ENCODE measurements at regions not wholly inside any gene's neighbourhood (a gene's known extent, or its start where the extent isn't known, plus 50 kb on each side); places are given as distances from the start of the nearest gene placed in this dataset.

DNA sequence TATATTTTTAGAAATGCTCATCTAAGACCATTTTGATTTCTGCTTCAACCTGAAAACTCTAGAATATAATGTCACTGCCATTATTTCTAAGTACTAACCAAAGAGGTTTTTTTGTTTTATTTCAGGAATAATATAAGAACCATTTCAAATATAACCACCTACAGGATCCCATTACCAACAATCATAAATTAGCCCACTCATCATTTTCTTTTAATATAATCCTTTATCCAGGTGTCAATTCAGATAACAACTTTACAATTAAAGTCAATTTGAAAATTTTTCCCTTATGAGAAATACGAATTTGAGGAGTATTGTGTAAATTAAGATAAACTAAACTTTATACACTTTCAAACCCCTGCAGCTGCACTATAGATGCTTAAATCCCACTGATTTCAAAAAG, 1043.0 kb upstream of the CNTN5 start:
- Histone ChIP-seq H3K18ac (ENCODE audit: insufficient read length, low read depth, low read length) (no peak overlapping the region), H2BK15ac (ENCODE audit: low read depth, low read length) (no peak overlapping the region), H2BK5ac (ENCODE audit: insufficient read length, low read length) (no peak overlapping the region), H3K4ac (ENCODE audit: low read depth, low read length) (no peak overlapping the region), H3K56ac (ENCODE audit: insufficient read length, low read depth, low read length) (no peak overlapping the region), H3K14ac (ENCODE audit: insufficient read depth, low read length) (no peak overlapping the region), H2BK20ac (ENCODE audit: low read depth, low read length, poor library complexity, severe bottlenecking) (no peak overlapping the region), H4K91ac (ENCODE audit: insufficient read length, low read depth, low read length) (no peak overlapping the region), H3K79me1 (ENCODE audit: insufficient read depth, low read depth, low read length, poor library complexity, severe bottlenecking) (no peaks in the 10 kb centered on the region), H3K27me3 (ENCODE audit: insufficient read depth, low read length) (no peaks in the 10 kb centered on the region), H3K23me2 (ENCODE audit: insufficient read length, low read depth, low read length, poor library complexity, severe bottlenecking) (no peaks in the 10 kb centered on the region), H2AK5ac (ENCODE audit: insufficient read length, low read length) (no peak overlapping the region), H3K23ac (ENCODE audit: insufficient read length, low read depth, low read length) (no peak overlapping the region), H2BK12ac (ENCODE audit: insufficient read length, low read depth, low read length) (no peak overlapping the region), H3T11ph (ENCODE audit: low read length) (no peak overlapping the region), H2AFZ (ENCODE audit: low read length) (no peak overlapping the region), H3K4me2 (ENCODE audit: insufficient read depth, insufficient read length, low read length) (no peak overlapping the region), H4K20me1 (ENCODE audit: control insufficient read depth, insufficient read depth, insufficient read length) (no peaks in the 10 kb centered on the region), H4K5ac (ENCODE audit: insufficient read length, low read depth, low read length) (no peak overlapping the region), H3K9ac (ENCODE audit: extremely low read depth, insufficient read length, low read length) (no peak overlapping the region), H3K9me3 (ENCODE audit: control insufficient read depth, low read depth, low read length) (no peaks in the 10 kb centered on the region), H3K27ac (ENCODE audit: insufficient read length, low read depth, low read length) (no peak overlapping the region), H2BK120ac (ENCODE audit: low read depth, low read length, poor library complexity, severe bottlenecking) (no peak overlapping the region), H3K4me1 (ENCODE audit: insufficient read depth, low read length) (no peaks in the 10 kb centered on the region), H3K79me2 (ENCODE audit: insufficient read depth, low read length) (no peaks in the 10 kb centered on the region), H4K8ac (replicated peaks; ENCODE audit: insufficient read length, low read depth, low read length) (no peak overlapping the region)
- TF ChIP-seq, protein P1, sequence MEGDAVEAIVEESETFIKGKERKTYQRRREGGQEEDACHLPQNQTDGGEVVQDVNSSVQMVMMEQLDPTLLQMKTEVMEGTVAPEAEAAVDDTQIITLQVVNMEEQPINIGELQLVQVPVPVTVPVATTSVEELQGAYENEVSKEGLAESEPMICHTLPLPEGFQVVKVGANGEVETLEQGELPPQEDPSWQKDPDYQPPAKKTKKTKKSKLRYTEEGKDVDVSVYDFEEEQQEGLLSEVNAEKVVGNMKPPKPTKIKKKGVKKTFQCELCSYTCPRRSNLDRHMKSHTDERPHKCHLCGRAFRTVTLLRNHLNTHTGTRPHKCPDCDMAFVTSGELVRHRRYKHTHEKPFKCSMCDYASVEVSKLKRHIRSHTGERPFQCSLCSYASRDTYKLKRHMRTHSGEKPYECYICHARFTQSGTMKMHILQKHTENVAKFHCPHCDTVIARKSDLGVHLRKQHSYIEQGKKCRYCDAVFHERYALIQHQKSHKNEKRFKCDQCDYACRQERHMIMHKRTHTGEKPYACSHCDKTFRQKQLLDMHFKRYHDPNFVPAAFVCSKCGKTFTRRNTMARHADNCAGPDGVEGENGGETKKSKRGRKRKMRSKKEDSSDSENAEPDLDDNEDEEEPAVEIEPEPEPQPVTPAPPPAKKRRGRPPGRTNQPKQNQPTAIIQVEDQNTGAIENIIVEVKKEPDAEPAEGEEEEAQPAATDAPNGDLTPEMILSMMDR (conservative IDR thresholded peaks at IDR 0.05): no peak
- Mint-ChIP-seq H3K4me3 (no peak overlapping the region), H3K27ac (no peak overlapping the region), H3K36me3 (ENCODE audit: insufficient read depth in 1 of 3, low read depth in 3 of 3) (peaks cover 0 to 2% (median 0%) of the 10 kb centered on the region in 3 experiments; a peak in 3 of 7 replicates), H3K9me3 (peaks cover 0 to 4% of the 10 kb centered on the region in 2 experiments; a peak in 2 of 5 replicates), H3K4me1 (peaks cover 19 to 22% of the 10 kb centered on the region in 2 experiments), H3K27me3 (ENCODE audit: low read depth) (no peaks in the 10 kb centered on the region)
- no peak for DNase-seq
- no CpG with 5 or more reads among the region's 1 CpG for WGBS (ENCODE audit: extremely low coverage, insufficient read length, low lambda C conversion rate)
